NCI-H526 treated with DMSO at 0.1 percent for 48 hours (cell line): ENCODE measurements at regions not wholly inside any gene's neighbourhood (a gene's known extent, or its start where the extent isn't known, plus 50 kb on each side); places are given as distances from the start of the nearest gene placed in this dataset.

Experiments used
- DNase-seq: peaks from one replicate; lab custom pipeline; 2025; lab: John Stamatoyannopoulos, UW

- no peak for DNase-seq
These were observed 142.1 kb upstream of the IPO9 start for GRCh38 chr1:201686714-201687455.

- DNase-seq: no peak
These were observed 140.4 kb upstream of the IPO9 start for GRCh38 chr1:201688514-201688913.

DNA sequence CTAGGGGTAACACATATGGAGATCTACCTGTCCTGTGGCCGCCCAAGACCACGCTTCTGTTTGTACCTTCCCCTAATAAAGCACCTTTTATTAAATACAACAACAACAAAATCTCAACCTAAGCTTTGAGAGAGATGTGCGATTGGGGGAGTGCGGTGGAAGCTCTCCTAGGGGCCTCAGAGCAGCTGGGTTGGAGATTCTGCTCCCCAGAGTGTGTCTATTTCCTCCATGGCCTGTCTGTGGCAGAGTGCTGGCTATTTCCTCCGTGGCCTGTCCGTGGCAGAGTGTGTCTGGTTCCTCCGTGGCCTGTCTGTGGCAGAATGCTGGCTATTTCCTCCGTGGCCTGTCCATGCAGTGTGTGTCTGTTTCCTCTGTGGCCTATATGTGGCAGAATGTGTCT is 139.3 kb upstream of the IPO9 start:
- DNase-seq: no peak

DNA sequence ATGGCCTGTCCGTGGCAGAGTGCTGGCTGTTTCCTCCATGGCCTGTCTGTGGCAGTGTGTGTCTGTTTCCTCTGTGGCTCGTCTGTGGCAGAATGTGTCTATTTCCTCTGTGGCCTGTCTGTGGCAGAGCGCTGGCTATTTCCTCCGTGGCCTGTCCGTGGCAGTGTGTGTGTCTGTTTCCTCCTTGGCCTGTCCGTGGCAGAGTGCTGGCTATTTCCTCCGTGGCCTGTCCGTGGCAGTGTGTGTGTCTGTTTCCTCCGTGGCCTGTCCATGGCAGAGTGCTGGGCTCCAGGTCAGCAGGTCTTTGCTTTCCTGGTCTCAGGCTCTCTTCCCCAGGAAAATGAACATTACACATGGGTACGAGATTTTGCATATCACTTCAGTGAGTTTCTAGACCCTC is 138.4 kb upstream of the IPO9 start:
- DNase-seq: no peak

- DNase-seq: no peak
These were observed 137.0 kb upstream of the IPO9 start for GRCh38 chr1:201691716-201692554.

GRCh38 chr1:201692555-201693394 is 136.2 kb upstream of the IPO9 start:
- no peak for DNase-seq

- DNase-seq: no peak
These were observed 134.9 kb upstream of the IPO9 start for GRCh38 chr1:201693890-201694607.

GRCh38 chr1:201694608-201695335 is 134.2 kb upstream of the IPO9 start:
- no peak for DNase-seq

GRCh38 chr1:201695607-201696006 is 133.3 kb upstream of the IPO9 start:
- no peak for DNase-seq

GRCh38 chr1:201696217-201696761 is 132.7 kb upstream of the IPO9 start:
- no peak for DNase-seq

- no peak for DNase-seq
These were observed 131.8 kb upstream of the IPO9 start for GRCh38 chr1:201697174-201697573.

GRCh38 chr1:201701831-201702230 is 127.1 kb upstream of the IPO9 start:
- no peak for DNase-seq

GRCh38 chr1:201702936-201703335 is 126.0 kb upstream of the IPO9 start:
- DNase-seq: peak; percentile 94

DNA sequence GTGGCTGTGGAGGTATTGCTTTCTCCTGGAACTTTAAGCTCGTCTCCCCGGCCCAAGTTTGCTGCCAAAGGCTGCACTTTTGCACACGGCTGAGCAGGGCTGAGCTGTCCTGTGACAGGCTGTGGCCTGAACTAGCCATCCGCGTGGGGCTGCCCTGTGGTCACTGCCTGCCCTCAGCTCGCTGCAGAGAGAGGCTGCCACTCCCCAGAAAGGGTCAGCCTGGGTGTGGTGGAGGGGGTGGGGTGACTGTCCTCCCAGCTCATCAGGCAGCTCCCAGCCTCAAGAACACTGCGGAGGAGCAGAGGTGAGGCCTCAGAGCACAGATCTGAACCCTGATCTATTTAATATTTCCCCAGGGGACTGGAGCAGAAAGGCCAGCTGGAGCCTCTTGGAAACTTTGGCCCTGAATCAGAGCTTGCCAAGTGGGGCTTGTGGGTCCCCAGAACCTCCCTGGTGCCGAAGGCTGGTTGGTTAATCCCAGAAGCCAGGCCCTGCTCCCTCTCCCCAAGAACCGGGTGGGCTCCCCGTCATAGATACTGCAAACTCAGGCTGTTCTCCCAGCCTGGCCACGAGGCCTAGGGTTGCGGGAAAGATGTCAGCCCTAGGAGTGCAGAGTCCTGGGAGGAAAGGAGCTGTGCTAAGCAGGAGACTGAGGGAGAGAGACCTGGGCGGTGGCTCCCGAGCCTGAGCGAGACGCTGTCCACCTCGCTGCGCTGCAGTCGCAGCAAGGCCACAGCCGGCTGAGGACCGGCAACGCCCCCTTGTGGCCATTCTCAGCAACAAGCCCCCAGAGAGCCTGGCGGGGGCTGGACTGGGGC is 125.1 kb upstream of the IPO9 start:
- peak; percentile 7 for DNase-seq

DNA sequence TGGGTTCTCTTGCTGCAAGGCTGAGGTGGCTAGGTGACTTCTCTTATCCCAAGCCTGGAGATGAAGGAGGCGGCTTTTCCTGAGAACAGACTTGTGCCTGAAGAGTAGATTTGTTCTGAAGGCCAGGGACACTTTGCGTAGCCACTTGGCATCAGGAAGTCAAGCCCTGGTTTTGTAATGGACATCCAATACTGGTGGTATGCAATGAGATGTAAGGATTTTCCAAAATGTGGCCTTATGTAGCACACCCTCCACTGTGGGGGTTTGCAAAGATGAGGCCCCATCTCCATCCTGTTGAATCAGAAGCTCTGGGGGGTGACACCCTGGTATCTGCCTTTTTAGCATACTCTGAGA is 124.5 kb upstream of the IPO9 start:
- no peak for DNase-seq

DNA sequence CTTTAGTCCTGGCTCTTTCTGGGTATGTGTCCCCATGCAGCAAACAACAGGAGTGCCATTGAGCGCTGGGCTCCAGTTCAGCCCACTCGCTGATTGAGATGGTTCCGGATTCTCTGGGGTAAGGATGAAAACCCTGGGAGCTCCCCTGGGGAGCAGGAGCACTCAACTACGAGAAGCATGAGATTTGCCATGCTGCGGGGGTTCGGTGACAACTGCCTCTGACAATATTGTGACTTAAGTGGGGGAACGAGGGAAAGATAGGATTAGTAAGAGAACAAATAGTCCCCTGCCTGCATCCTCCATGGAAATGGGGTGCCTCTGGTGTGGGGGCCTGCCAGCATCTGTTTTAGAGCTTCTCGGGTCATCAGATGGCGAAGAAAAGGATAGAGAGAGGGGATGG is 123.6 kb upstream of the IPO9 start:
- no peak for DNase-seq

- no peak for DNase-seq
These were observed 122.8 kb upstream of the IPO9 start for GRCh38 chr1:201706109-201706508.

GRCh38 chr1:201707027-201707426 is 121.9 kb upstream of the IPO9 start:
- DNase-seq: no peak

DNA sequence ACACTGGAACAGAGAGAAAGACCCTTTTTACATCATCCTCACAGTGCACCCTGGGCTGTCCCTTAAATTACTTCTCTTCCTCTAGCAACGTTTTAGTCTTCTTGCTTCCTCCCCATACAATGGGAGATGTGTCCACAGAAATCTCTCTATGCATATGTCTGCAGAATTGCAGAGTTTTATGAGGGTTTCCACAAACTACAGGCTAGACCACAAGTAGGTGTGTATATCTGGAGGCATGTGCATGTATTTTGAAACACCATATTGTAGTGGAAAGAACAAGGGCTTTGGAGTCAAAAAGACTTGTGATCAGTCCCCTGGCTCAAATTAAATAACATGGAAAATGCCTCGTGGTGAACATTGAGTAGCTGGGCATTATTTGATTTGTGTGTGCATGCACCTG is 121.3 kb upstream of the IPO9 start:
- no peak for DNase-seq

GRCh38 chr1:201708085-201708512 is 120.9 kb upstream of the IPO9 start:
- DNase-seq: peak; percentile 5
